Ovary (tissue), 7 donors: ENCODE measurements at regions not wholly inside any gene's neighbourhood (a gene's known extent, or its start where the extent isn't known, plus 50 kb on each side); places are given as distances from the start of the nearest gene placed in this dataset.
"Not testable (repeated sequence)": the region's sequence is repeated elsewhere in the genome, so short reads cannot be mapped to it uniquely, and the experiment has no call there.

Source experiments
- DNase-seq, 5 donors: peaks; one replicate each; pipeline ENCODE4 v3.0.0-alpha.2; 2019 to 2020
- H3K27ac ChIP-seq, 2 donors: fragments of 200-600 bp; one replicate each; pipeline versions ENCODE4 v1.5.1 to v1.8.0; 2019 to 2022
- H3K27me3 ChIP-seq: fragments of 200-600 bp; one replicate; pipeline ENCODE4 v1.8.0; 2022
- H3K36me3 ChIP-seq: fragments of 200-600 bp; sonication (generic); one replicate; pipeline ENCODE4 v1.5.1; 2019
- H3K4me1 ChIP-seq: one replicate; pipeline ENCODE4 v1.8.1; 2013; ENCODE audit warnings: mild to moderate bottlenecking, moderate library complexity; ENCODE audit not compliant: insufficient read depth
- H3K4me3 ChIP-seq: fragments of 200-600 bp; sonication (generic); one replicate; pipeline ENCODE4 v1.5.1; 2017
- H3K9me3 ChIP-seq, 2 donors: fragments of 200-600 bp in 1 of 2; sonication (generic) in 1 of 2; one replicate each; pipeline versions ENCODE4 v1.5.1 to v1.8.1; 2013 to 2019; ENCODE audit warnings: mild to moderate bottlenecking in 1 of 2, moderate library complexity in 1 of 2
- CTCF ChIP-seq, 3 donors: fragments of 450-650 bp in 2 of 3; fragments of 200-600 bp in 1 of 3; IDR thresholded peaks; one replicate each; pipeline versions ENCODE4 v1.5.1 to v1.8.0; 2016 to 2022; ENCODE audit warnings: antibody characterized with exemption in 3 of 3, mild to moderate bottlenecking in 1 of 3
- EP300 ChIP-seq: sonication (generic); formaldehyde crosslinking; IDR thresholded peaks from one replicate; pipeline ENCODE4 v1.6.1; 2017; ENCODE audit warnings: antibody characterized with exemption
- POLR2A ChIP-seq: fragments of 450-650 bp; IDR thresholded peaks from one replicate; pipeline ENCODE4 v1.6.1; 2017; ENCODE audit warnings: antibody characterized with exemption, mild to moderate bottlenecking, moderate library complexity
- WGBS, 3 donors: extraction: QIAGEN DNeasy Blood & Tissue Kit in 1 of 3; methylation state at CpG; one replicate each; pipeline versions ENCODE4 v1.1.5 to v1.1.7; 2013 to 2017; 5-methylcytosine and 5-hydroxymethylcytosine counted together
- intact Hi-C, 4 donors: fragments of 100-400 bp; cut with DNase I; formaldehyde crosslinking; loops; one replicate each; pipeline versions ENCODE4 v1.11.0 to v1.15.1; 2022 to 2023
- donor health status: DM: no; HTN: no; CAD: no; lungs with moderate emphysema.
- donor health status: DM: no; HTN: no; CAD: no.
- donor health status: Bipolar disorder and iron deficiency.
- donor health status: DM: no; HTN: no; CAD: no.
- donor health status: DM: yes; HTN: yes; CAD: no.

- Histone ChIP-seq H3K27me3 (no peaks in the 10 kb centered on the region), H3K36me3 (no peaks in the 10 kb centered on the region), H3K4me1 (no peaks in the 10 kb centered on the region), H3K9me3 (no peaks in the 10 kb centered on the region), H3K27ac (no peak overlapping the region), H3K4me3 (peak overlapping the region; percentile 9)
- intact Hi-C loops, result no loop called here
- peak in 1 of 5 donors; percentile 21 for DNase-seq
- TF ChIP-seq POLR2A, result no peak
- no peak for TF ChIP-seq EP300
- no peak for TF ChIP-seq CTCF (IDR thresholded peaks at IDR 0.05)
- 1 to 4% (median 1%) methylated on average over 12 of the region's 12 CpGs for WGBS, 3 donors
These were observed 433.6 kb downstream of the ACTR3B start for GRCh38 chr7:153193144-153193595.

- TF ChIP-seq POLR2A (no peak), EP300 (no peak), CTCF (IDR thresholded peaks at IDR 0.05) (no peak)
- intact Hi-C loops, result no loop called here
- 86 to 95% (median 91%) methylated on average over 8 of the region's 8 CpGs for WGBS, 3 donors
- Histone ChIP-seq H3K27me3 (no peaks in the 10 kb centered on the region), H3K4me1 (no peaks in the 10 kb centered on the region), H3K9me3 (no peaks in the 10 kb centered on the region), H3K27ac (no peak overlapping the region), H3K36me3 (no peaks in the 10 kb centered on the region), H3K4me3 (no peak overlapping the region)
- DNase-seq, result no peak
These were observed 457.5 kb downstream of the ACTR3B start for GRCh38 chr7:153217032-153217431.

GRCh38 chr7:153224890-153225289 lies 465.3 kb downstream of the ACTR3B start:
- H3K27ac ChIP-seq, result no peak overlapping the region

GRCh38 chr7:153245136-153245535 lies 485.6 kb downstream of the ACTR3B start:
- H3K36me3 ChIP-seq, DNase-seq, intact Hi-C loops: not testable (repeated sequence)

More at GRCh38 chr7:153224890-153225289, 465.3 kb downstream of the ACTR3B start:
- WGBS, 3 donors, result 40 to 44% (median 40%) methylated on average over 1 of the region's 1 CpG
- Histone ChIP-seq H3K36me3 (no peaks in the 10 kb centered on the region), H3K9me3 (no peaks in the 10 kb centered on the region), H3K4me1 (no peaks in the 10 kb centered on the region), H3K4me3 (no peak overlapping the region), H3K27me3 (no peaks in the 10 kb centered on the region)
- intact Hi-C loops, result no loop called here
- no peak for DNase-seq
- TF ChIP-seq EP300 (no peak), POLR2A (no peak), CTCF (IDR thresholded peaks at IDR 0.05) (no peak)

GRCh38 chr7:153245809-153246208 lies 486.3 kb downstream of the ACTR3B start:
- H3K4me3 ChIP-seq, result no peak overlapping the region
- no peaks in the 10 kb centered on the region for H3K4me1 ChIP-seq
- no peak for TF ChIP-seq POLR2A
- TF ChIP-seq CTCF (IDR thresholded peaks at IDR 0.05), result no peak
- H3K36me3 ChIP-seq, result no peaks in the 10 kb centered on the region
- no peak overlapping the region for H3K27ac ChIP-seq
- intact Hi-C loops, result no loop called here
- no peaks in the 10 kb centered on the region for H3K9me3 ChIP-seq
- H3K27me3 ChIP-seq, result no peaks in the 10 kb centered on the region
- WGBS, 3 donors, result 82 to 95% (median 83%) methylated on average over 1 of the region's 1 CpG
- DNase-seq, result no peak

More at GRCh38 chr7:153245136-153245535, 485.6 kb downstream of the ACTR3B start:
- H3K27ac ChIP-seq, H3K4me1 ChIP-seq, H3K9me3 ChIP-seq, H3K4me3 ChIP-seq, H3K27me3 ChIP-seq: not testable (repeated sequence)
- WGBS, 3 donors, result 67 to 73% (median 68%) methylated on average over 7 of the region's 7 CpGs
